GM18909 (cell line): ENCODE measurements at regions not wholly inside any gene's neighbourhood (a gene's known extent, or its start where the extent isn't known, plus 50 kb on each side); places are given as distances from the start of the nearest gene placed in this dataset.

Experiments
- ATAC-seq: cut with Tn5 transposase; IDR thresholded peaks from one replicate; pipeline ENCODE4 v1.9.1; 2021; ENCODE audit warnings: mild to moderate bottlenecking; ENCODE audit not compliant: unreplicated experiment, poor library complexity

DNA sequence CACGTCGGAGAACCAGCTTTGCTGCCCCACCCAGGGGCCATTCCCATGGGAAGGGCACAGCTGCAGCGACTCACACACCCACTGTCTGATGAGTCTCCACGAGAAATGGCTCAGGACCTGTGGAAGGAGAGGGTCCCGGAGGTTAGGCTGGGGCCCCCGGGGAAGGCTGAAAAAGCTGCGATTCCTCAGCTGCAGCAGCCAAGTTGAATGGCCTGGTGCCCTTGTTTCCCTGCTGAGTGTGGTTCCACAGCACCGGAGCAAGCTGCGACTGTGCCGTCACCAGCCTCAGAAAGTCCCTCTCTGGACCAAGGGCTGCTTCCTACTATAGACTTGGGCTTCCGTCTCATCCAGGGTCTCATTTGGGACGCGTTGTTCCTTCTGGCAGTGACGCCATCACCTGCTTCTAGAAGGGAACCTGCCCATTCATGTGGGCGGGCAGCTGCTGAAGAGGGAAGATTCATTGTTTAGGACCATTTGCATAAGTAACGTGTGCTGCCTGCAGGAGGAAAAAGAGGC is 180.2 kb downstream of the INHBB start:
- no peak for ATAC-seq

DNA sequence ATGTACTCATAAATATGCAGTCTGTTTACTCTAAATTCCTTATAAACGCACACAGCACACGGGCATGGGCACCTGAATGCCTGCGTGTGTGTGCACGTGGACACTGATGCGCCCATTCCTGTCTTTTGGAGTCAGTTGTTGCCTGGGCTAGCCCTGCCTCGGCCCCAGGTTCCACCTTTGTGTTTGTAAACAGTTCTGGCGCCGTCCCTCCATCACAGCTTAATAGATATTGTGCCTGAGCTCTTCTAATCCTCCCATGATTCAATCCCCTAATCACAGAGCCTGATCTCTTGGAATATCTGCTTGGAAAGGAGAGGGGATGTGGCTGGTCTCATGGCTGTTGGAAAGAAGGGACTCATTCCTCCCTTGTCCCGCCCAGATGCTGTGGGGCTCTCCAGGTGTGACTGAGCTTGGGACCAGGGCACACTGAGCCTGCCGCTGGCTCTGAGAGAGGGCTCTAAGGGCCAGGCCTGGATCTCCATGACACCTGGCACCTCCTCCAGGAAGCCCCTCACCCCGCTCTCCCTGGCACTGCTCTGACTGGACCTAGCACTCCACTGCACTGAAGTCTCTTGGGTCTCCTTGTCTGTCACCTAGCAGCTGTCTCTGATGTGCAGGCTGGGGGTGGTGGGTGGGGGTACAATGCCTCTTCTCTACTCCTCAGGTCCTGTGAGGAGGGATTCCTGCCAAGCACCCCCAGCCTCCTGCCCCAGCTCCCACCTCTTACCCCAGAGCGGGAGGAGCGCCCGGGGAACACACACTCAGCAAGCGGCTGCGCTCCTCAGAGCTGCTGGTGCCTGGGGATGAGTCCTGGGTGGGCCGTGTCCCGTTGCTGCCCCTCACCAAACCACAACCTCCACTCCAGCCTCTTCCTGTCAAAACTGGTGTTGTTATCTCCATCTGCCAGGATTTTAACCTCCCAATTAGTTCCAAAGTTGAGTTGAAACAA is 181.3 kb downstream of the INHBB start:
- no peak for ATAC-seq

- ATAC-seq, result no peak
Measured at GRCh38 chr2:120528051-120528692, 182.2 kb downstream of the INHBB start.

- no peak for ATAC-seq
Measured at GRCh38 chr2:120528693-120529076, 182.7 kb downstream of the INHBB start.

- no peak for ATAC-seq
Measured at GRCh38 chr2:120530781-120531180, 184.8 kb downstream of the INHBB start.

DNA sequence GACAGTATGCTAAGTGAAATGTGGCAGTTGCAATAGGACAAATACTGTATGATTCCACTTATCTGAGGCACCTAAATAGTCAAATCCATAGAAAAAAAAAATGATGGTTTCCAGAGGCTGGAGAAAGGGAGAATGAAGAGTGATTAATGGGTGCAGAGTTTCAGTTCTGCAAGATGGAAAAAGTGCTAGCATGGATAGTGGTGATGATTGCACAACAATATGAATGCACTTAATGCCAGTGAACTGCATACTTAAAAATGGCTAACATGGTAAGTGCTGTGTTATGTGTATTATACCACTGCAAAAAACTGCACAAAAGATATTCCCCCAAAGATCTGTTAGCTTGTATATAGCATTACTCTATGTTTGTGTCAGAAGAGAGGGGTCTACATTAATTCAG is 185.4 kb downstream of the INHBB start:
- ATAC-seq, result no peak

DNA sequence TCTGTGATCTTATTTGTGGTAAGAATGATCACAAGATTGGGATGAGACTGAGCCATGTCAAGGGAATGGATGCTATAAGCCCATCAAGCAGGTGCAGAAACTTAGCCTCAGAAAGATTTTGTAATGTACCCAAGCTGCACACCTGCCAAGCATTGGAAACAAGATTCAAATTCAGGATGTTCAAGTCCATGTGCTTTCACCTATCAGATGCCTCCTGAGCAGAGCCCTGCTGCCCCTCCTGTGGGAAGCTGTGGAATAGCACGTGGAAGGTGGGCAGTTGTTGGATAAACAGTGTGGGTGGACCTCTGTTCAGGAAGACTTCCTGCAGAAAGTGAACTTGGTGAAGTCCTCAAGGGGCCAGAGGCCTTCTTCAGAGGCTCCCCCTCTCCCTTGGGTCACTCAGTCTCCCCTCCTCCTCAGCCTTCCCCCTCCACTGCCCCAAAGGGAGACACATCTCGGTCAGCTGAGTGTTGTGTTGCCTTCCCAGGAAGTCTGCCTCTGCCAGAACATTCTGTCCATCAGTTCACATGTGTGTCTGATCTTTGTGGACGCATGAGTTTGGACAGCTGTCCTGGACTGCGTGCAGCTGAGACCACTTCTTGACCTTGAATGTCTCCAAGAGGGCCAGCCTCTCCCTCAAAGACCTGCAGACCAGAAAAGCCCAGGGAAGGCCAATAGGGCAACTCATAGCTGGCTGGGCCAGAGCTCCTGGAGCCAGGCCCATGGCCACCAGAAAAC is 186.1 kb downstream of the INHBB start:
- no peak for ATAC-seq

GRCh38 chr2:120533625-120534024 is 187.7 kb downstream of the INHBB start:
- no peak for ATAC-seq

- no peak for ATAC-seq
Measured at GRCh38 chr2:120534457-120534856, 188.5 kb downstream of the INHBB start.

GRCh38 chr2:120535081-120535480 is 189.1 kb downstream of the INHBB start:
- ATAC-seq, result no peak

DNA sequence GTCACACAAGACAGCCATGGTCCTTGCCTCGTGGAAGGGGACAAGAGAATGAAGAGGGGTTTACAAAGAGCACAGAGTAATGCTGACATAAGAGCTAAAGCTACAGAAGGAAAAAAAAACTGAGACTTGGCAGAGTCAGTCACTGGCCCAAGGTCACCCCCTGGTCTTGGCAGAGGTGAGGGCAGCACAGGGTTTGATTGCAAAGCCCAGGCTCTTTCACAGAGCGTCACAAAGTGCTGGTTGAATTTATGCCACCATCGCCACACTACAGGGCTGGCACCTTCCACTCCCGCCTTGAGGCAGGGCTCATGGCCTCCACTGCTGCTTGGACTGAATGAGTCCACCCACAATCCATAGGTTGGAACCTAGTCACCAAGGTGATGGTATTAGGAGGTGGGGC is 190.2 kb downstream of the INHBB start:
- no peak for ATAC-seq

- no peak for ATAC-seq
Measured at GRCh38 chr2:120538691-120539423, 192.9 kb downstream of the INHBB start.

DNA sequence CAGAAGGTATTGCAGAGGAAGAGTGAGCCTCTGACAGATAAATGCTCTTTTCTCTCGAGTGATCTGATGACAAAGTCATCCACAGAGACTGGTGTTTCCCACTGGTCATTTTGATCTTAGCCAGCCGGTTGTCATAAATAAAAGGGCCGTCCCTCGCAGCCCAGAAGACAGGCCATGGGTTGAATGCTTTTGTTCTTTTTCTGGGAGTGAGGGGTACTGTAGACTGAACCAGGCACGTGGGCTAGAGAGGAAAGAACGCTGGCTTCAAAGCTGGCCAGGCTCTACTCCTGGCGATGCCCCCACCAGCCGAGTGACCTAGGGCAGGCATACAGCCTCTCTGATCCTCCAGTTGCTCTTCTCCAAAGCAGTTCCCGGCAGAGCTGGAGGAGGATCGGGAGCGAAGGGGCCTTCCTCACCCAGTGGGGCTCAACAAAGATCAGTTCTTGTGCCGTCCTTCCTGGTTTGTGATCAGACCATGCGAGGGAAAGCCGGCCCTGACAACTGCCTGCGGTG is 193.5 kb downstream of the INHBB start:
- ATAC-seq, result no peak

GRCh38 chr2:120539937-120540718 is 194.2 kb downstream of the INHBB start:
- no peak for ATAC-seq

- ATAC-seq, result no peak
Measured at GRCh38 chr2:120540719-120541552, 194.7 kb upstream of the GLI2 start.

- no peak for ATAC-seq
Measured at GRCh38 chr2:120541553-120541932, 194.1 kb upstream of the GLI2 start.

DNA sequence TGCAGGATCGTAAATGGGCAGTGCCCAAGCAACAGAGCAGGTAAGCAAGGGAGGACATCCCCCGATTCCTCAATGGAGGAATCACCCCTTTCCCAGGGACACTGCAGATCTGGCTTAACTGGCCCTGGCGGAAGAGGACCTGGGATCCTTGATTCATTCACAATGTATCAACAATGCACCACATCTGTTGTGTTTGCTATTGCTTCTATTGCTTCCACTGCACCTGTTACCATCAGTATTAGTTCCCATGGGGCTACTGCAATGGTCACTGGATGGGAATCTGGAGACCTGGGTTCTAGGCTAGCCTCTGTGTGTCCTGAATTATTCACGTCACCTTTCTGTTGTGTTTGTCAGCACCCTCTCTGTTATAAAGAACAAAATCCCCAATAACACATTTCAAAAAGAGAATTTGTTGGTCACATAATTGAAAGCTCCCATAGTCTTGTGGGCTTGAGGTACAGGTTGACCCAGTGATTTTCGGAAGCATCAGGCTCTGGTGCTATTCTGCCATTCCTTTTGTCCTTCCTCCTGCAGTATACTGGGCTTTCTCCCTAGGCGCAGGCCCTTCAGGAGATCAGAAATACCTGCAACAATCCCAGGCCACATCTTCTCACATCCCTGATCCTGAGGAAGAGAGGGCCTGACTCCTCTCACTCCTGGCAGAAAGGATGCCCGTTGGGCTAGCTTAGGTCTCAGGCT is 193.5 kb upstream of the GLI2 start:
- ATAC-seq, result no peak
